ENCODE measurements at regions not wholly inside any gene's neighbourhood (a gene's known extent, or its start where the extent isn't known, plus 50 kb on each side); places are given as distances from the start of the nearest gene placed in this dataset.

DNA sequence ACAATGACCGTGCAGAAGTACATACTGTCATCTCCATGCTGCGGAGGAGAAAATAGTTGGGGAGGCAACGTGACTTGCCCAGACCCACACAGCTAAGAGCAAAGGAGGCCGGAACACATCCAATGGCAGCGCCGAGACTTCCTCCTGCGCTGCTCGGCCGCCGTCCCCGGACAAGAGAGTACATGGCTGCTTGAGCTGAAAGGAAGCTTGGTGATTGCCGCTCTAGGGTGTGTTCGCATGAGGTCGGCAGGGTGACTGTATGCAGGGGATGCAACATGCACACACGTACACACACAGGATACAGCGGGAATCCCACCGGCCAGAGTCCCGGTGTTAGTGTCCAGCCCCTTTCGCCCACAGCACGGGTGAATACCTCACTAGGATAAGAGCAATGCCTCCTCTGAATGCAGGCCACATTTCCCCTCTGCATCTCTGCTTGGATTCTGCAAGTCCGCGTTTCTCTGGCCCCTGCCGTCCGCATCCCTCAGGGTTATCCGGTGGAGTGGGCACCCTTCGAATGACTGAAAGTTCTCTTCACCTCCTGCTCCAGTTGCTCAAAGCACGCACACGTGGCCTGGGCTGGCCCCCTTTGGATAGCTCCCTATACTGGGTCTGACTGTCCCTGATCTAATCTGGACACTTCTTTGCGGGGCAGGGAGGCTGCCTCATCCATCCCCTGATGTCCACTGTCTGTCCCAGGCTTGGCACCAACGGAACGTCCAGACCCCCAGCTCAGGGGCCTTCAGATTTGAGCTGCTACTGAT is 78.8 kb downstream of the GSC start:
- BruUV-seq (replicated peaks) = no TSS peak
- 12% methylated on average over 27 of the region's 31 CpGs for WGBS (ENCODE audit: insufficient coverage, low coverage, missing lambda C conversion rate)
- Histone ChIP-seq H3K79me2 (ENCODE audit: control insufficient read depth, insufficient read depth, low read length) (no peaks in the 10 kb centered on the region), H3K27me3 (ENCODE audit: control insufficient read depth in 2 of 2, insufficient read depth in 2 of 2, low read length in 2 of 2) (peaks cover 0 to 23% of the 10 kb centered on the region in 2 experiments; a peak in 3 of 5 replicates), H3K4me3 (no peak overlapping the region), H3K4me2 (ENCODE audit: insufficient read depth, low read length) (no peak overlapping the region), H3K27ac (ENCODE audit: extremely low read depth, low read depth, low read length) (no peak overlapping the region), H3K9me3 (replicated peaks; ENCODE audit: control insufficient read depth, insufficient read depth, low read depth, low read length) (no peaks in the 10 kb centered on the region), H4K20me1 (replicated peaks; ENCODE audit: control insufficient read depth, insufficient read depth, low read length) (no peaks in the 10 kb centered on the region), H3K9me1 (ENCODE audit: control insufficient read depth, insufficient read depth, low read length) (no peaks in the 10 kb centered on the region), H3K4me1 (replicated peaks in 1 of 2; ENCODE audit: control insufficient read depth in 2 of 2, insufficient read depth in 2 of 2, low read length in 2 of 2) (no peaks in the 10 kb centered on the region), H2AFZ (ENCODE audit: low read depth, low read length) (no peak overlapping the region), H3K36me3 (ENCODE audit: control insufficient read depth, insufficient read depth, low read length) (no peaks in the 10 kb centered on the region), H3K9ac (ENCODE audit: insufficient read depth in 1 of 2, low read depth in 2 of 2, low read length in 2 of 2) (no peak overlapping the region)
- ATAC-seq (no peak), FAIRE-seq (no peak), DNase-seq (ENCODE audit: extremely low read depth in 1 of 4, low spot score in 3 of 4) (no peak)
- ChIA-PET POLR2A (no interaction called here), CTCF (ENCODE audit: low intra/inter-chr PET ratio) (no interaction called here)
- intact Hi-C loops (cut with micrococcal nuclease) (no loop called here), in situ Hi-C loops (cut with MboI) (no loop called here)
- TF ChIP-seq FOS (IDR thresholded peaks at IDR 0.05; ENCODE audit: extremely low read depth, insufficient read length) = no peak

DNA sequence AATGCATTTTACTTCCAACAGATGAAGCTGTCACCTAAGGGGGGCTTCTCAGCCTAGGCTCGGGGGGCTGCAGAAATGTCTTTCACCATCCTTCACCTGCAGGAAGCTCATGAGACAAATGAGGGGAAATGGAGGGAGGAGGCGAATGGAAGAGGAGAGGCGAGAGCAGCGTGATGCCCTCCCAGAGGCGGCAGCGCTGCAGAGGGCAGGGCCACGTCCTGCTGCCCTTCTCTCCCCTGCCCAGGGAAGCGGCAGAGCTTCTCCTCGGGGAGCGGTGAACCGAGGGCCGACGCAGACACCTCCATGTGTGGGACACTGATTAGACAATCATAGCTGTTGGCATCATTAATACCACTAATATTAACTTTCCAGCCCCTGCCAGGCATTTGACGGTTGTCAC is 78.3 kb downstream of the SERPINA3 start:
- Histone ChIP-seq H3K9me3 (replicated peaks; ENCODE audit: control insufficient read depth, insufficient read depth, low read depth, low read length) (no peaks in the 10 kb centered on the region), H3K4me2 (ENCODE audit: insufficient read depth, low read length) (no peak overlapping the region), H2AFZ (ENCODE audit: low read depth, low read length) (no peak overlapping the region), H3K27ac (ENCODE audit: extremely low read depth, low read depth, low read length) (no peak overlapping the region), H4K20me1 (replicated peaks; ENCODE audit: control insufficient read depth, insufficient read depth, low read length) (no peaks in the 10 kb centered on the region), H3K4me3 (no peak overlapping the region), H3K36me3 (ENCODE audit: control insufficient read depth, insufficient read depth, low read length) (no peaks in the 10 kb centered on the region), H3K27me3 (ENCODE audit: control insufficient read depth in 2 of 2, insufficient read depth in 2 of 2, low read length in 2 of 2) (peaks cover 0 to 25% of the 10 kb centered on the region in 2 experiments; a peak in 3 of 5 replicates), H3K9me1 (ENCODE audit: control insufficient read depth, insufficient read depth, low read length) (no peaks in the 10 kb centered on the region), H3K4me1 (replicated peaks in 1 of 2; ENCODE audit: control insufficient read depth in 2 of 2, insufficient read depth in 2 of 2, low read length in 2 of 2) (no peaks in the 10 kb centered on the region), H3K9ac (ENCODE audit: insufficient read depth in 1 of 2, low read depth in 2 of 2, low read length in 2 of 2) (no peak overlapping the region), H3K79me2 (ENCODE audit: control insufficient read depth, insufficient read depth, low read length) (no peaks in the 10 kb centered on the region)
- TF ChIP-seq RUNX1 (IDR thresholded peaks at IDR 0.05; ENCODE audit: low read depth) (no peak), IRF2 (CRISPR knock-in tag; IDR thresholded peaks at IDR 0.05) (no peak)
- TF ChIP-seq, protein P1, sequence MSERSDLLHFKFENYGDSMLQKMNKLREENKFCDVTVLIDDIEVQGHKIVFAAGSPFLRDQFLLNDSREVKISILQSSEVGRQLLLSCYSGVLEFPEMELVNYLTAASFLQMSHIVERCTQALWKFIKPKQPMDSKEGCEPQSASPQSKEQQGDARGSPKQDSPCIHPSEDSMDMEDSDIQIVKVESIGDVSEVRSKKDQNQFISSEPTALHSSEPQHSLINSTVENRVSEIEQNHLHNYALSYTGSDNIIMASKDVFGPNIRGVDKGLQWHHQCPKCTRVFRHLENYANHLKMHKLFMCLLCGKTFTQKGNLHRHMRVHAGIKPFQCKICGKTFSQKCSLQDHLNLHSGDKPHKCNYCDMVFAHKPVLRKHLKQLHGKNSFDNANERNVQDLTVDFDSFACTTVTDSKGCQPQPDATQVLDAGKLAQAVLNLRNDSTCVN (CRISPR knock-in tag; IDR thresholded peaks at IDR 0.05) = no peak
- TF ChIP-seq, protein P2, sequence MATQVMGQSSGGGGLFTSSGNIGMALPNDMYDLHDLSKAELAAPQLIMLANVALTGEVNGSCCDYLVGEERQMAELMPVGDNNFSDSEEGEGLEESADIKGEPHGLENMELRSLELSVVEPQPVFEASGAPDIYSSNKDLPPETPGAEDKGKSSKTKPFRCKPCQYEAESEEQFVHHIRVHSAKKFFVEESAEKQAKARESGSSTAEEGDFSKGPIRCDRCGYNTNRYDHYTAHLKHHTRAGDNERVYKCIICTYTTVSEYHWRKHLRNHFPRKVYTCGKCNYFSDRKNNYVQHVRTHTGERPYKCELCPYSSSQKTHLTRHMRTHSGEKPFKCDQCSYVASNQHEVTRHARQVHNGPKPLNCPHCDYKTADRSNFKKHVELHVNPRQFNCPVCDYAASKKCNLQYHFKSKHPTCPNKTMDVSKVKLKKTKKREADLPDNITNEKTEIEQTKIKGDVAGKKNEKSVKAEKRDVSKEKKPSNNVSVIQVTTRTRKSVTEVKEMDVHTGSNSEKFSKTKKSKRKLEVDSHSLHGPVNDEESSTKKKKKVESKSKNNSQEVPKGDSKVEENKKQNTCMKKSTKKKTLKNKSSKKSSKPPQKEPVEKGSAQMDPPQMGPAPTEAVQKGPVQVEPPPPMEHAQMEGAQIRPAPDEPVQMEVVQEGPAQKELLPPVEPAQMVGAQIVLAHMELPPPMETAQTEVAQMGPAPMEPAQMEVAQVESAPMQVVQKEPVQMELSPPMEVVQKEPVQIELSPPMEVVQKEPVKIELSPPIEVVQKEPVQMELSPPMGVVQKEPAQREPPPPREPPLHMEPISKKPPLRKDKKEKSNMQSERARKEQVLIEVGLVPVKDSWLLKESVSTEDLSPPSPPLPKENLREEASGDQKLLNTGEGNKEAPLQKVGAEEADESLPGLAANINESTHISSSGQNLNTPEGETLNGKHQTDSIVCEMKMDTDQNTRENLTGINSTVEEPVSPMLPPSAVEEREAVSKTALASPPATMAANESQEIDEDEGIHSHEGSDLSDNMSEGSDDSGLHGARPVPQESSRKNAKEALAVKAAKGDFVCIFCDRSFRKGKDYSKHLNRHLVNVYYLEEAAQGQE (IDR thresholded peaks at IDR 0.05; ENCODE audit: borderline replicate concordance) = no peak
- TF ChIP-seq, protein P2 (CRISPR knock-in tag; IDR thresholded peaks at IDR 0.05; ENCODE audit: low read depth) = no peak
- POLR2A ChIA-PET = no interaction called here
- BruUV-seq (replicated peaks) = no TSS peak
- in situ Hi-C loops (cut with MboI) (no loop called here), intact Hi-C loops (cut with micrococcal nuclease) (no loop called here)
- CTCF ChIA-PET (ENCODE audit: low intra/inter-chr PET ratio) = interaction anchor here (0.8 kb wide), 1 partner anchor 742 kb away, joined by 3 read pairs; no protein-coding TSS in a partner anchor
- ATAC-seq (no peak), FAIRE-seq (no peak), DNase-seq (ENCODE audit: extremely low read depth in 1 of 4, low spot score in 3 of 4) (no peak)
- 0% methylated on average over 4 of the region's 14 CpGs for WGBS (ENCODE audit: insufficient coverage, low coverage, missing lambda C conversion rate)
